ENCODE measurements at regions not wholly inside any gene's neighbourhood (a gene's known extent, or its start where the extent isn't known, plus 50 kb on each side); places are given as distances from the start of the nearest gene placed in this dataset.

DNA sequence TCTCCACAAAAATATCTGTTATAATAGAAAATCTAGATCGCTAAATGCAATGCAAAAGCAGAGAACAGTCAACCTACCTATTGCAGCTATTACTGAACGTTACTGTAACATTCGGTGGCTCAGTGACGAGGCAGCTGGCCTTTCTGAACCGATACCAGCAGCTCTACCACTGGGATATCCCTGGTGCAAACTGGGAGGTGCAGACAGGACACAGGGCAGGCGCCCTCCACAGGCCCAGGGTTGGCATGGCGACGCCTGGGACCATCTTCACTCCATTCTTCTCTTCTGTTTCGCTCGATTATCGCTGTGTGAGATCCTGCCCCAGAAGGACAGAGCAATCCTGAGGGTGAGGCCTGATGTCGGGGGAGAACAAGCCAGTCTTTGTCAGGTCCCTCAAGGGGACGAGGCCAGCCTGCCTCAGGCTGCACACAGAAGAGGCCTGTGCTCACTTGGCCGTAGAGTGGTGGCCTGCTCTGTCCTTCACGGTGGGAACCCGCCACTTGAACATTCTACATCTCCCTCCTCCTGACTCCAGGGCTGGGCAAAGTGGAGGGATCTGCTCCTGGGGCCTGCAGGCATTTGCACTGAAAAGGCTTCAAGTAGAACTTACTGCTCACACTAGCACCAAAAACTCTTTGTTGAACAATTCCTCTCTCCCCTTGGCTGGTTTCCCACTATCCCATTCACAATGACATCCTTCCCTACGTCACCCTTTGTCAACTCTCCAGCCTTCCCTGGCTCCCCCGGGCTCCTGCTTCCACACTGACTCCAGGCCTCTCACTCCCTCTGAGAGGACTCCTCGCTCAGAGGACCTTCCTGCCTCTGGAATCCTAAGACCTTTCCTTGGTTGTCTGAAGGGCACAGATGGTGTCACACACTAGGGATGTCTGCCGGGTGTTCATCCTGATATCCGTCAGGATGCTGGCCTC is 49.7 kb downstream of the CYRIA start:
- no peak for DNase-seq

GRCh38 chr2:16615246-16615645 is 50.4 kb downstream of the CYRIA start:
- DNase-seq, result no peak

GRCh38 chr2:16614314-16614860 is 51.2 kb downstream of the CYRIA start:
- no peak for DNase-seq

DNA sequence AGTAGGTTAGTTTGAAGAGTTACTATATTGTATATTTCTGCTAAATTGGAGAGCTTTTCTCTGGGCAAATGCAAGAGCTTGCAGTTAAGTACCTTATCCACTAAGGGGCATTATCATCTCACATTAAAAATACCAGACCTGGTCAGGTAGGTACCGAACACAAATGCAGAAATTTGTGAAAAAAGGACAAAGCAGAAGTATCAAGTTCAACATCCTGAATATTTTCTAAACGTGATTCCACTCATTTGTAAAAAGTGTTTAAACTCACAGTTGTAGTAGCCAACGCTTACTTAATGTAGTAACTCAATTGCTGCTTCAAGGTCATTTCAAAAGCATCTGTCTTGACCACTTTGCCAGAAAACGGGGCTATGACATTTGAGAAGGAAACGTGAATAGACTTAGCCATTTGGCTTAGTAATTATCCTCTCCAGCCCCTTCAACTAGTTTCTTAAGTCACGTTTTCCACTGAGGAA is 52.1 kb downstream of the CYRIA start:
- DNase-seq, result no peak

- no peak for DNase-seq
Measured at GRCh38 chr2:16612490-16612889, 53.1 kb downstream of the CYRIA start.

GRCh38 chr2:16609786-16610185 is 55.8 kb downstream of the CYRIA start:
- no peak for DNase-seq

- DNase-seq, result peak; percentile 73
Measured at GRCh38 chr2:16608661-16609643, 56.7 kb downstream of the CYRIA start.

DNA sequence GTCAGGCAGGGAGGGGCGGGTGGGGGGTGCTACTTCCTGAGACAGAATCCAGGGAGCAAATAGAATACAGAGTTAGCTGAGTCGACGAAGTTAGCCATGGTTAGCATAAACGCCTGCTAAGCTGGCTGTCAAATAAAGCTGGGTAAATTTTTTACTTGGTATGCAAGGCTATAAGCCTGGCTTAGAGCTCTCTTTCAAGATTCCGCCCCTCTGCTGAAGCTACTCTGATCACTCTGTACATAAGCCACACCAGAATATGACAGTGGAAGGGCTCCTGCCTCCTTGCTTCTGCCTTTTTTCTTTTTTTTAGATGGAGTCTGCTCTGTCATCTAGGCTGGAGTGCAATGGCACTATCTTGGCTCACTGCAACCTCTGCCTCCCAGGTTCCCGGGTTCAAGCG is 58.3 kb downstream of the CYRIA start:
- DNase-seq, result no peak

DNA sequence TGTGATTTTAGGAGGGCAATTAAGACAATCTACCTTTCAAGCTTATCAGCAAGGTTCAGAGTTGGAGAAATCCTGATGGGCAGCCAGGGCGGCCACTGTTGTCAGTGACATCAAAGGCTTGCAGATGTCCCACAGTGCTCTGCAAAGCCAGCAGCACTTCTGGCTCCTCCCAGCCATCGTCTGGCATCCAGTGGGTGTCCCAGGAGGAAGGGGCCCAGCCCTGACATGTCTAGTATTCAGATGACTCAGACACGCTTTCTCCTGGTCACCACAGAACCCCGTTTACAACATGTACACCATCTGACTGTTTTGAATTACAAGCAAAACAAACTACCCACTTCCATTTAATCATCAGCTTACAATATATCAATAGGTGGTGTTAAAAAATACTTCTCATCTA is 61.4 kb downstream of the CYRIA start:
- no peak for DNase-seq

DNA sequence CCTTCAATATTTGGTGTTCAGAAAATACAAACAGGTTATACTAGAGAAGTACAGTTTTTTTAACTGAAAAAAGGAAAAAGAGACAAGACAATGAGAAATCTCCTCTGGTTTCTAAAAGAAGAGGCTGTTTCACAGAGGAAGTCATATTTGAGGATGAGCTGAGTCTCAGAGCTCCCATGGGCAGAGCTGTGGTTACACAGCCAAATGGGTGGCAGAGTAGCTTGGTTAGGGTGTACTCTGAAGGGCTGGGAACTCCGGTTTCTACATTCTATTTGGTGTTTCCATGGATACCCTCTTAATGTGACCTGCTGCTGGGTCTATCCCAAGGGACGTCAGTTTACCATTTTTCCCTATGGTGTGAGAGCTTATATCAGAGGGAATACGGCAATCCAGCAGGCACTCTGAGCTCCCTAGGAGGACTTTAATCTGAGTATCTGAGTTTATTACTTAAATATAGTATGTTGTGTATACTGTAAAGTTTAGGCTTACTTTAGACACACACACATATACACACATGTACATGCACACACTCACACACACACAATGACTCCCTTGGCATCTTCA is 74.2 kb downstream of the CYRIA start:
- DNase-seq, result no peak

DNA sequence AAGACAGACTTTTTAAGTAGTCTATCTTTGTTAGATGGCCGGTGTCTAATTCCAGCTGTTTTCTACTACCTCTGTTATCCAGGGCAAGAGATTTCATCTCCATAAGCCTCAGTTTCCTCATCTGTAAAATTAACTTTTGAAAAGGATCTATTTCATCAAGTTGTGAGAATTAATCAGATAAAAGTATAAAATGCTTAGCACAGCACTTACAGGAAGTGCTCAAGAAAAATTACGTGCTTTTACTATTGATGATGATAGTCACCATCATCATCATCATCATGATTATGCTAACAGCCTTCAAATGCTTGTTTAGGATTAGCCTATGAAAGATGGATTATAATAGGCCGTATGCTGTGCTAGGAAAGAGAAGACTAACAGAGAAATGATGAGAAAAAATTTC is 76.2 kb downstream of the CYRIA start:
- DNase-seq, result no peak

DNA sequence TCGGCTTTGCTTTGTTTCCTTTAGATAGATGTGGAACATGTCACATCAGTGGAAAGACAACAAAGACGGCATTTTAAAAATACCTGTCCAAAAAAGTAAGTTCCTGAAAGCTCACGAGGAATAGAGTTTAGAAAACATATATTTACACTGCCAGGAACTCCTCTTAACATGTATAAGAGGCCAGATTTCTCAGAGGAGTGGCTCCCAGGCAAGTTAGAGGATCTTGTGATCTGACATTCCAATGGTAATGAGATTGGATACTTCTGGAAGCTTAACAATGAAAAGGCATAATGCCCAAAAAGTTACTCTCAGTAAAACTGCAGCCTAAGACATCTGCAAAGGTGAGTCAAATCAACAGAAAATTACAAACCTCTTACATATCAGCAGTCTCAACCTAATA is 77.1 kb downstream of the CYRIA start:
- DNase-seq, result no peak

- no peak for DNase-seq
Measured at GRCh38 chr2:16587601-16588000, 78.0 kb downstream of the CYRIA start.

- DNase-seq, result no peak
Measured at GRCh38 chr2:16584824-16585540, 80.7 kb downstream of the CYRIA start.

DNA sequence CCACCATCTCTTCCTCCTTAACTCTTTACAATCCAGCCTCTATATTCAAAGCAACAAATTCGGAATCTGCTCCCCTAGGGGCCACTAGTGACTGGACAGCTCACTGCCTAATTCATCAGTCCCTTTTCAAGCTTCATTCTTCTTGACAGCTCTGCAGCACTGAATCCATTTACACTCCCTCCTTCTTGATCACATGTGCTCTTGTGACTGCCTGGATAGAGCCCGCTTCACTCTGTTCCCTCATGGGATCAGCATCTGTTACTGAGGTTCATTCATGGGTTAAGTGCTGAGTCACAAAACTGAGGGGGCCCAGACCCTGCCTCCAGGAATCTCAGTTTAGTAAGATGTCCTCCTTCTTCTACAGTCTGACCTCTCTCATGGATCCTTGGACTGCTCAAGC is 81.5 kb downstream of the CYRIA start:
- DNase-seq, result no peak

- no peak for DNase-seq
Measured at GRCh38 chr2:16581241-16581640, 84.4 kb downstream of the CYRIA start.

GRCh38 chr2:16578081-16578480 is 87.6 kb downstream of the CYRIA start:
- DNase-seq, result no peak

- DNase-seq, result no peak
Measured at GRCh38 chr2:16570516-16570915, 95.1 kb downstream of the CYRIA start.

GRCh38 chr2:16568998-16569784 is 96.4 kb downstream of the CYRIA start:
- DNase-seq, result no peak

GRCh38 chr2:16566701-16567100 is 98.9 kb downstream of the CYRIA start:
- DNase-seq, result no peak

GRCh38 chr2:16565481-16565880 is 100.2 kb downstream of the CYRIA start:
- no peak for DNase-seq
